Neuron (in vitro differentiated cells): ENCODE measurements at regions not wholly inside any gene's neighbourhood (a gene's known extent, or its start where the extent isn't known, plus 50 kb on each side); places are given as distances from the start of the nearest gene placed in this dataset.

Experiments
- H2AFZ ChIP-seq: one replicate; pipeline ENCODE4 v1.6.1; 2013; ENCODE audit warnings: low read depth, mild to moderate bottlenecking, inconsistent platforms, low read length, moderate library complexity
- H3K27me3 ChIP-seq: one replicate; pipeline ENCODE4 v1.6.1; 2013; ENCODE audit warnings: low read length; ENCODE audit not compliant: insufficient read depth
- H3K36me3 ChIP-seq: one replicate; pipeline ENCODE4 v1.6.1; 2013; ENCODE audit warnings: low read length; ENCODE audit not compliant: insufficient read depth
- H3K4me1 ChIP-seq: one replicate; pipeline ENCODE4 v1.6.1; 2013; ENCODE audit warnings: low read length; ENCODE audit not compliant: insufficient read depth
- H3K4me3 ChIP-seq: 2 replicates; pipeline ENCODE4 v1.5.1; 2013; ENCODE audit warnings: mild to moderate bottlenecking, low read length, moderate library complexity
- H3K9me3 ChIP-seq: one replicate; pipeline ENCODE4 v1.6.1; 2013; ENCODE audit warnings: low read length

GRCh38 chr18:73258375-73259087 lies 390.7 kb upstream of the NETO1 start:
- no peak overlapping the region for H3K4me3 ChIP-seq
- no peaks in the 10 kb centered on the region for H3K9me3 ChIP-seq
- H3K4me1 ChIP-seq = no peaks in the 10 kb centered on the region
- H3K36me3 ChIP-seq = no peaks in the 10 kb centered on the region
- no peaks in the 10 kb centered on the region for H3K27me3 ChIP-seq
- no peak overlapping the region for H2AFZ ChIP-seq

GRCh38 chr18:73254564-73254963 lies 386.8 kb upstream of the NETO1 start:
- Histone ChIP-seq H3K4me3 (no peak overlapping the region), H3K4me1 (no peaks in the 10 kb centered on the region), H3K9me3 (no peaks in the 10 kb centered on the region), H3K36me3 (no peaks in the 10 kb centered on the region), H3K27me3 (no peaks in the 10 kb centered on the region), H2AFZ (no peak overlapping the region)

- no peak overlapping the region for H2AFZ ChIP-seq
- H3K9me3 ChIP-seq = no peaks in the 10 kb centered on the region
- no peaks in the 10 kb centered on the region for H3K4me1 ChIP-seq
- no peaks in the 10 kb centered on the region for H3K27me3 ChIP-seq
- H3K36me3 ChIP-seq = no peaks in the 10 kb centered on the region
- H3K4me3 ChIP-seq = no peak overlapping the region
Observed at GRCh38 chr18:73249030-73249429, 381.2 kb upstream of the NETO1 start.

GRCh38 chr18:73246763-73247162 lies 379.0 kb upstream of the NETO1 start:
- Histone ChIP-seq H3K4me3 (no peak overlapping the region), H3K27me3 (no peaks in the 10 kb centered on the region), H3K4me1 (no peaks in the 10 kb centered on the region), H2AFZ (no peak overlapping the region), H3K9me3 (no peaks in the 10 kb centered on the region), H3K36me3 (no peaks in the 10 kb centered on the region)

- H3K27me3 ChIP-seq = no peaks in the 10 kb centered on the region
- no peaks in the 10 kb centered on the region for H3K4me1 ChIP-seq
- H3K36me3 ChIP-seq = no peaks in the 10 kb centered on the region
- H3K4me3 ChIP-seq = no peak overlapping the region
- H3K9me3 ChIP-seq = no peaks in the 10 kb centered on the region
- H2AFZ ChIP-seq = no peak overlapping the region
Observed at GRCh38 chr18:73245345-73245744, 377.6 kb upstream of the NETO1 start.

GRCh38 chr18:73244401-73244800 lies 376.6 kb upstream of the NETO1 start:
- Histone ChIP-seq H3K4me3 (no peak overlapping the region), H3K9me3 (no peaks in the 10 kb centered on the region), H2AFZ (no peak overlapping the region), H3K36me3 (no peaks in the 10 kb centered on the region), H3K27me3 (no peaks in the 10 kb centered on the region), H3K4me1 (no peaks in the 10 kb centered on the region)

- Histone ChIP-seq H2AFZ (no peak overlapping the region), H3K27me3 (no peaks in the 10 kb centered on the region), H3K4me3 (no peak overlapping the region), H3K9me3 (no peaks in the 10 kb centered on the region), H3K4me1 (no peaks in the 10 kb centered on the region), H3K36me3 (no peaks in the 10 kb centered on the region)
Observed at GRCh38 chr18:73240899-73241298, 373.1 kb upstream of the NETO1 start.

- Histone ChIP-seq H2AFZ (peak overlapping the region; percentile 11), H3K4me1 (no peaks in the 10 kb centered on the region), H3K27me3 (no peaks in the 10 kb centered on the region), H3K9me3 (no peaks in the 10 kb centered on the region), H3K4me3 (no peak overlapping the region), H3K36me3 (no peaks in the 10 kb centered on the region)
Observed at GRCh38 chr18:73235921-73236320, 368.1 kb upstream of the NETO1 start.

- H3K27me3 ChIP-seq = no peaks in the 10 kb centered on the region
- H3K36me3 ChIP-seq = no peaks in the 10 kb centered on the region
- H3K9me3 ChIP-seq = no peaks in the 10 kb centered on the region
- peak overlapping the region; percentile 11 for H2AFZ ChIP-seq
- H3K4me3 ChIP-seq = no peak overlapping the region
- no peaks in the 10 kb centered on the region for H3K4me1 ChIP-seq
Observed at GRCh38 chr18:73235491-73235890, 367.7 kb upstream of the NETO1 start.

- Histone ChIP-seq H3K4me1 (no peaks in the 10 kb centered on the region), H2AFZ (no peak overlapping the region), H3K27me3 (no peaks in the 10 kb centered on the region), H3K36me3 (no peaks in the 10 kb centered on the region), H3K4me3 (no peak overlapping the region), H3K9me3 (no peaks in the 10 kb centered on the region)
Observed at GRCh38 chr18:73232933-73233332, 365.1 kb upstream of the NETO1 start.

- no peak overlapping the region for H2AFZ ChIP-seq
- H3K36me3 ChIP-seq = no peaks in the 10 kb centered on the region
- no peaks in the 10 kb centered on the region for H3K4me1 ChIP-seq
- H3K27me3 ChIP-seq = no peaks in the 10 kb centered on the region
- H3K9me3 ChIP-seq = peaks cover 4% of the 10 kb centered on the region
- no peak overlapping the region for H3K4me3 ChIP-seq
Observed at GRCh38 chr18:73220663-73221062, 352.9 kb upstream of the NETO1 start.

GRCh38 chr18:73218293-73218692 lies 350.5 kb upstream of the NETO1 start:
- no peaks in the 10 kb centered on the region for H3K36me3 ChIP-seq
- peaks cover 4% of the 10 kb centered on the region for H3K9me3 ChIP-seq
- H3K4me1 ChIP-seq = no peaks in the 10 kb centered on the region
- no peaks in the 10 kb centered on the region for H3K27me3 ChIP-seq
- H3K4me3 ChIP-seq = no peak overlapping the region
- no peak overlapping the region for H2AFZ ChIP-seq

GRCh38 chr18:73214970-73215369 lies 347.2 kb upstream of the NETO1 start:
- H3K27me3 ChIP-seq = no peaks in the 10 kb centered on the region
- H3K4me1 ChIP-seq = peaks cover 9% of the 10 kb centered on the region
- H2AFZ ChIP-seq = no peak overlapping the region
- H3K36me3 ChIP-seq = no peaks in the 10 kb centered on the region
- no peak overlapping the region for H3K4me3 ChIP-seq
- peaks cover 4% of the 10 kb centered on the region for H3K9me3 ChIP-seq

- no peaks in the 10 kb centered on the region for H3K27me3 ChIP-seq
- H3K4me3 ChIP-seq = no peak overlapping the region
- no peaks in the 10 kb centered on the region for H3K9me3 ChIP-seq
- H3K36me3 ChIP-seq = no peaks in the 10 kb centered on the region
- H2AFZ ChIP-seq = peak overlapping the region; percentile 9
- H3K4me1 ChIP-seq = peaks cover 9% of the 10 kb centered on the region
Observed at GRCh38 chr18:73212442-73212841, 344.7 kb upstream of the NETO1 start.
